GM21423 (cell line): ENCODE measurements at regions not wholly inside any gene's neighbourhood (a gene's known extent, or its start where the extent isn't known, plus 50 kb on each side); places are given as distances from the start of the nearest gene placed in this dataset.
"Not testable (repeated sequence)": the region's sequence is repeated elsewhere in the genome, so short reads cannot be mapped to it uniquely, and the experiment has no call there.

ENCODE experiments used
- ATAC-seq: cut with Tn5 transposase; IDR thresholded peaks from one replicate; pipeline ENCODE4 v1.9.1; 2021; ENCODE audit warnings: mild to moderate bottlenecking, moderate library complexity; ENCODE audit not compliant: unreplicated experiment

GRCh38 chr15:26280281-26280680 is 417.2 kb upstream of the ATP10A start:
- ATAC-seq, result no peak

DNA sequence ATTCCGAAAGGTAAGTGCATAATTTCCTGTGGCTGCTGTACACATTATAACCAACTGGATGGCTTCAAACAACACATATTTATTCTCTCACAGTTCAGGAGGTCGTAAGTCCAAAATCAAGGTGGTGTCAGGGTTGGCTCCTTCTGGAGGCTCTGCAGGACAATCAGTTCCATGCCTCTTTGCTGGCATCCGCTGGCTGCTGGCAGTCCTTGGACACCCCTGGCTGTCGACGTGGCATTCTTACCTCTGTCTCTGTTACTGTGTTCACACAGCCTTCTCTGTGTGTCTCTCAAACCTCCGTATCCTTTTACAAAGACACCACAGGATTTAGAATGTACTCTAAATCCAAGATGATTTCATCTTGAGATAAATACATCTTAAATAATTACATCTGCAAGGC is 398.8 kb upstream of the ATP10A start:
- no peak for ATAC-seq

DNA sequence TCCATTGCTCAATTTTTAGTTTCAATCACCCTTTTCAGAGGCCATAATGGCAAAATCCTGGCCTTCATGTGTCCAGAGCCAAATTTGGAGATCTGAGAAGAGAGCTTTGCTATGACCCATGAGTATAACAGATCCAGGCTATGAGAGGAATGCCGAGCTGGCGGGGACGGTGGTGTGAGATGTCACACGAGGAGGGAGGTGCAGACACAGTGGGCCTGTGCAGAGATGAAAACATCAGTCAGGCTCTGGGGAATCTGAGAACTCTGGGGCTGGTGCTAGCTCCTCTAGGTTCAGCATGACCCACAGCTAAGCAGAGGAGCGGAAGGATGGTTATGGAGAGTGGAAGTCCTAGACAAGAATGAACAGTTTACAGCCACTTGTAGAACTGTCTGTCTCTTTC is 398.3 kb upstream of the ATP10A start:
- ATAC-seq, result no peak

DNA sequence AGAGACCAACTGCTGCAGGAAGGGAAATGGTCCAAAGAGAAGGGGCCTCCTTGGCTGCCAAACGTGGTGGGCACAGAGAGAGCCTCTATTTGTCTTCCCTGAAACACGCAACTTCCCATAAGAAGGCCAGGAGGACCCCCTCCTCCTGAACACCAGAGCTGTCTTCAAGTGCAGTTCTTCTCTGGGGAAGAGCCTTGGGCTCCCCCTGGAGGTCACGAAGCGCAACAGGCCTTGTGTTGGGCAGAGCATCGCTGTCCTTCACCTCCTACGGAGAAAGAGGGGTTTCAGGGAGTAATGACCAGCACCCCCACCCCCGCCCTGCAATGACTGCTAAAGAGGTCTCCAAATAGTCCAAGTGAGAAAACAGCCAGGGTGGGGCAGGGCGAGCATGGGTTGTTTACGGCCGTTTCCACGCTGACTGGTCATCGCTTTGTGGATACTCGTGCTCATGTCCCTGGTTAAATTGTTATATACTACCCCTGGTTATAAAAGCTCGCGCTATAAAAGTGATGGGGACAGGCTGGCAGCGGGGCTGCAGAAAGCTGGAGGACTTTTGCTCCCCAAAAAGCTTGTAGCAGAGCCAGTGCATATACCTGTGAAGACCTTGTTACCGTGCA is 397.5 kb upstream of the ATP10A start:
- ATAC-seq, result no peak

DNA sequence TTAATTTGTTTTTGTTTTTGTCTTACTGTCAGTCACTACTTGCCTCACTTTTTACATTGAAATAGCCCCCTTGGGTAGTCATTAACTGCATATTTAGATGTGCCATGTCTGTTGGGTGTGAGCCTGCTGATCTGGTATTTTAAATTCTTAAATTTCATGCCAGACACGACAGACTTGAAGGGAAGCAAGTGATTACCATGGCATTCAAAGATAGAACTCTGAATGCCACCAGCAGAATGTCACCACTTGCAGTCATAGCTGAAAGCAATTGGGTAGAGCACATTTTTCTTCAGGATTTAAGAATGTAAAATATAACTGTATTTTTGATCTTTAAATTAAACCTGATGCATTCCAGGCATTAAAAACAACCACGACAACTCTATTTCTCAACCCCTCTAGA is 396.5 kb upstream of the ATP10A start:
- ATAC-seq, result no peak

GRCh38 chr15:26244782-26245181 is 381.7 kb upstream of the ATP10A start:
- not testable (repeated sequence) for ATAC-seq

GRCh38 chr15:26243382-26243781 is 380.3 kb upstream of the ATP10A start:
- no peak for ATAC-seq

GRCh38 chr15:26242565-26243071 is 379.5 kb upstream of the ATP10A start:
- ATAC-seq, result no peak

GRCh38 chr15:26235864-26236263 is 372.7 kb upstream of the ATP10A start:
- ATAC-seq, result no peak

DNA sequence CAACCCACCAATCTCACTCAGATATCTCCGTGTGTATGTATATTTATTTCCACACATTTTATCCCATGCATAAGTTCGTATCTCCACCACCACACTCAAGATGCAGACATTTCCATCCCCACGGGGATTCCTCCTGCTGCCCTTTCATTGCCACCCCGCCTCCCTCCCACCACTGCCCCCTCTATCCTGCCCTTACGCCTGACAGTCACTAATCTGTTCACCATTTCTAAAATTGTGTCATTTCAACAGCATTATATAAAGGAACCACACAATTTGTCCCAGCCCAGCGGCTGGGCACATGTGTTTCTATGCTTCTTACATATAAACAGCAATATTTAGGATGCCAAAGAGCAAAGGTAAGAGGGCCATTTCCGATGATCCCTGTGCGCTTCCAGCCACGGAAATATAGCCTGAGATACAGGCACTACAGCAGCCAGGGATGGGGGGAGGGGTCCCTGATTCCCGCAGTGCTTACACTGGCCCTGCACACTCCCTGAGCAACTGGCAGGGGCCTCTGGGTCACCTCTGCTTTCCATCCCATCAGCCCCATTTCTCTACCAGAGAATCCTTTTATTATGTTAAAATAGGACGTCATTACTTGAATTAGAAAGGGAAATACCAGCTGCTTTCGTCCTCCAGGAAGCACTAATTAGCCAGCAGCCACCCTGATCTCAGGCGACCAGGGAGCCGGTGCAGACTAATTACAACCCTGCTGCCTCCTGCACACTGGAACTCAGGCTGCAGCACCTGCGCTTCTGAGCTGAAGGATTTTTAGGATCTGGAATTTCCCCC is 372.0 kb upstream of the ATP10A start:
- no peak for ATAC-seq

GRCh38 chr15:26232691-26233090 is 369.6 kb upstream of the ATP10A start:
- ATAC-seq, result no peak

GRCh38 chr15:26231096-26231495 is 368.0 kb upstream of the ATP10A start:
- no peak for ATAC-seq

- no peak for ATAC-seq
Observed at GRCh38 chr15:26224266-26224665, 361.1 kb upstream of the ATP10A start.

GRCh38 chr15:26223720-26224119 is 360.6 kb upstream of the ATP10A start:
- no peak for ATAC-seq

DNA sequence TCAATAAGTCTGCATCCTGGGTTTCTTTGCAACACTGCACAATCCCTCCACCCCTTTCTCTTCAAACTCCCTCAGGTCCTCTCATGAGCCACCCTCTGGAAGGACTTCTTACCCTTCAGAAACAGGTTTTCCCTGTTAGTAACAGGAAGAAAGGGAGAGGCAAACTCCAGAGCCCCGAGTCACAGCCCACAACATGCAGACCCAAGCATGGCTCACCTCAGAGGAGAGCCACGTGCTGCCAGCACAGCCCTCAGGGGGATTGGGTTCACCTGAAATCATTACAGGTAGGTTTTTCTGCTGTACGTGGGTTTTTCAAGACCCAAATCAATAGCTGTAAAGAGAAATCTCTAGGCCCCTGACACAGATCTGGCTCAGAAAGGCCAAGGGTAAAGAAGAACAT is 359.7 kb upstream of the ATP10A start:
- no peak for ATAC-seq

GRCh38 chr15:26217043-26217442 is 353.9 kb upstream of the ATP10A start:
- ATAC-seq, result not testable (repeated sequence)

GRCh38 chr15:26214290-26214689 is 351.2 kb upstream of the ATP10A start:
- no peak for ATAC-seq

- ATAC-seq, result no peak
Observed at GRCh38 chr15:26213427-26213826, 350.3 kb upstream of the ATP10A start.

DNA sequence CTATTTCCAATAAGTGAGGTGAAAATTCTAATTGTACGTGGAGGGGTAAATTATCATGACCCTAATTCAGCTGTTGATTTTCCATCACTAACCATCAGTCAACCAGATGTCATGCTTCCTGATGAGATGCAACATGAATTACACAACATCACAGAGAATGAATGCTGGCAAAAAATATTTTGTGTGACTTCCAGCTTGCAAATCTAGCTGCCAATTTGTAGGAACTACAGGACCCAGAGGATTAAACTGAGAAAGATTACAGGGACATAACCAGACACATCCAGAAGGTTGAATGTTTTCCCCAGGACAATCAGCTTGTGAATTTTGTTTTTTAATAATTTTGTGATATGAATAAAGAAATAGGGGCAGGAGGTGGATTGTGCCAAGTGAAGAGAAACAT is 349.0 kb upstream of the ATP10A start:
- no peak for ATAC-seq

DNA sequence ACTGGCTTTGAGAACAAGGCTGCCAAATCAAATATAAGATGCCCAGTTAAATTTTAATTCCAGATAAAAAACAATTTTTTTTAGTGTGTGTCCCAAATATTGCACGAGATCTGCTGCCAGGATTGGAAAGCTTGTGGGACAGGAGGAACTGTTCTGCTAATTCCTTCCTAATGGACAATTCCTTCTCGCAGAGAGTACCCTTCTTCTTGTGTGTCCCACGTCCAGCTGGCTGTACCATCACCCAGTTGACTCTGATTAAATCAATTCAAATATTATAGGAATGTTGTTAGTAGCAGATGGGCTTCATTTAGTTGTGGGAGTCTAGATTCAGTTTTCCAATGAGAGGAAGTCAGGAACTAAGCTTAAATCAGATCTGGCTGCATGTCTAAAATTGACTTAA is 347.9 kb upstream of the ATP10A start:
- no peak for ATAC-seq

DNA sequence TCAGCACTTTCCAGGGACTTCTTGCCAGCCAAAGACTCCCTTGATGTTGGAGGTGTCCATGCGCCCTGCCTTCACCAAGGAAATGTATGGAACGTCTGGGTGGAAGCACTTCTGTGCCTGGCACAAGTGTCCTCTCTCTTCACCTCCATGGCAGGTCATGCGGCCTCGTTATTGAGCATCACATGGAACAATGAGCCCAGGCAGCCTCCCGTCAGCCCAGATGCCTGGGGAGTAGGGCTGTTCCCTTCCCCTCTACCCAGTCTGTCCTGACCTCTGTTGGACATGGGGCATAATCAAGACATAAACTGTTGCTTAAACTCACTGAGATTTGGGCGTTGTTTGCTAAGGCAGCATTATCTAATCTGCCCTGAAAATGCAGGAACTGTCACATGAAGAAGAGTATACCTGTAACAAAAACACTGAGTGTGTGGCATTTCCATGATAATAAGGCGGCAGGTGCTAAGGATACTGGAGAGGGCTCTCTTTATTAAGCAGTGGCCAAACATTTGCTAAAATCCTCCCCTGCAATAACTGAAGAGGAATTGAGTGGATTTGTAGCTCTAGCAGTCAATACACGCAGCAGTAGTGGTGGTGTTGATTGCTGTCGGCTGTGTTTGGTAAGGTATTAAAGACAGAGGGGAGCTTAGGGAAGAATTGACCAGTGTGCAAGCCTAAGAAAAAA is 338.2 kb upstream of the ATP10A start:
- no peak for ATAC-seq

DNA sequence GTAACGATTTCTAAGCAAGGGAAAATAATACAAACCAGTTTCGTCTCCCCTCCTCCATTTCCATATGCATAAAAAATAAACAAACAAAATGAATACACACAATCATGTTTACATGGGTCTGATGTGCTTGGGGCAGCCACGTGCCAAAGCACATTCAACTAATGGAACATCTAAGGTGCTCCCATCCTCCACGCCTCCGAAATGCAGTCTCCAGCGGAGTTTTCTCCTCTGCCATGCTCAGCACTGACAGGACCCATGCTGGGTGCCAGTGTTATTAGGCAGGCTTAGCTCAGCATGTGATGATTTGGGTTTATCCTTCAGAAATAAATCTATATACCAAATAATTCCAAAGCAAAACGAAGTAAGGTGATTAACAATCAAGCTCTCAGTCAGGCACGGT is 337.3 kb upstream of the ATP10A start:
- ATAC-seq, result no peak
